ENCODE measurements at regions not wholly inside any gene's neighbourhood (a gene's known extent, or its start where the extent isn't known, plus 50 kb on each side); places are given as distances from the start of the nearest gene placed in this dataset.

- no peak for TF ChIP-seq REST (IDR thresholded peaks at IDR 0.05)
- no peak for TF ChIP-seq TAF1 (conservative IDR thresholded peaks at IDR 0.05)
- TF ChIP-seq EGR1 (IDR thresholded peaks at IDR 0.05; ENCODE audit: low read depth in 2 of 2): no peak
- TF ChIP-seq, protein P1, sequence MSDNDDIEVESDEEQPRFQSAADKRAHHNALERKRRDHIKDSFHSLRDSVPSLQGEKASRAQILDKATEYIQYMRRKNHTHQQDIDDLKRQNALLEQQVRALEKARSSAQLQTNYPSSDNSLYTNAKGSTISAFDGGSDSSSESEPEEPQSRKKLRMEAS (IDR thresholded peaks at IDR 0.05): no peak
- TF ChIP-seq GABPA (IDR thresholded peaks at IDR 0.05 in 1 of 2, conservative IDR thresholded peaks at IDR 0.05 in 1 of 2): no peak
- TF ChIP-seq RAD21 (IDR thresholded peaks at IDR 0.05): no peak
- TF ChIP-seq, protein P2, sequence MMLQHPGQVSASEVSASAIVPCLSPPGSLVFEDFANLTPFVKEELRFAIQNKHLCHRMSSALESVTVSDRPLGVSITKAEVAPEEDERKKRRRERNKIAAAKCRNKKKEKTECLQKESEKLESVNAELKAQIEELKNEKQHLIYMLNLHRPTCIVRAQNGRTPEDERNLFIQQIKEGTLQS (IDR thresholded peaks at IDR 0.05): no peak
- no peak for TF ChIP-seq RXRA (IDR thresholded peaks at IDR 0.05)
Measured at GRCh38 chr5:6989230-6989629, 276.0 kb downstream of the TENT4A start (continued).

- Histone ChIP-seq H3K27ac (ENCODE audit: low read depth in 1 of 2, low read length in 2 of 2) (no peak overlapping the region), H3K4me1 (ENCODE audit: control insufficient read depth in 4 of 4, insufficient read depth in 4 of 4, low read length in 3 of 4) (no peaks in the 10 kb centered on the region), H3K27me3 (ENCODE audit: control insufficient read depth in 4 of 4, insufficient read depth in 4 of 4, low read length in 3 of 4) (peaks cover 0 to 10% (median 0%) of the 10 kb centered on the region in 4 donors), H3K36me3 (ENCODE audit: control insufficient read depth in 4 of 4, insufficient read depth in 3 of 4, low read depth in 1 of 4, low read length in 3 of 4) (no peaks in the 10 kb centered on the region), H3K4me3 (ENCODE audit: low read depth in 1 of 3, low read length in 3 of 3) (no peak overlapping the region), H3K9ac (ENCODE audit: low read depth in 1 of 2, low read length in 2 of 2) (no peak overlapping the region), H3K9me3 (ENCODE audit: control insufficient read depth in 4 of 4, low read length in 3 of 4) (peaks cover 0 to 3% (median 0%) of the 10 kb centered on the region in 4 donors)
- TF ChIP-seq FOXA2 (IDR thresholded peaks at IDR 0.05) (no peak), HNF4G (IDR thresholded peaks at IDR 0.05) (no peak), HNF4A (conservative IDR thresholded peaks at IDR 0.05) (no peak), YY1 (IDR thresholded peaks at IDR 0.05) (no peak)
- TF ChIP-seq, protein P2 (IDR thresholded peaks at IDR 0.05): no peak
- no peak for DNase-seq (ENCODE audit: low spot score)
- WGBS: 77% methylated on average over 1 of the region's 1 CpG
Measured at GRCh38 chr5:6994097-6994496, 280.9 kb downstream of the TENT4A start.

GRCh38 chr5:6995115-6995514 is 281.9 kb downstream of the TENT4A start:
- peaks cover 0 to 10% (median 0%) of the 10 kb centered on the region in 4 donors for H3K27me3 ChIP-seq (ENCODE audit: control insufficient read depth in 4 of 4, insufficient read depth in 4 of 4, low read length in 3 of 4)
- no peaks in the 10 kb centered on the region for H3K4me1 ChIP-seq (ENCODE audit: control insufficient read depth in 4 of 4, insufficient read depth in 4 of 4, low read length in 3 of 4)
- no peak overlapping the region for H3K27ac ChIP-seq (ENCODE audit: low read depth in 1 of 2, low read length in 2 of 2)
- 56% methylated on average over 2 of the region's 2 CpGs for WGBS
- H3K36me3 ChIP-seq (ENCODE audit: control insufficient read depth in 4 of 4, insufficient read depth in 3 of 4, low read depth in 1 of 4, low read length in 3 of 4): no peaks in the 10 kb centered on the region
- no peak overlapping the region for H3K4me3 ChIP-seq (ENCODE audit: low read depth in 1 of 3, low read length in 3 of 3)
- peaks cover 0 to 3% (median 0%) of the 10 kb centered on the region in 4 donors for H3K9me3 ChIP-seq (ENCODE audit: control insufficient read depth in 4 of 4, low read length in 3 of 4)
- DNase-seq (ENCODE audit: low spot score): no peak
- H3K9ac ChIP-seq (ENCODE audit: low read depth in 1 of 2, low read length in 2 of 2): no peak overlapping the region
- TF ChIP-seq TAF1 (conservative IDR thresholded peaks at IDR 0.05): no peak
- TF ChIP-seq HNF4A (conservative IDR thresholded peaks at IDR 0.05): no peak
- TF ChIP-seq HNF4G (IDR thresholded peaks at IDR 0.05): no peak
- no peak for TF ChIP-seq YY1 (IDR thresholded peaks at IDR 0.05)
- TF ChIP-seq RAD21 (IDR thresholded peaks at IDR 0.05): no peak
- TF ChIP-seq RXRA (IDR thresholded peaks at IDR 0.05): no peak
- no peak for TF ChIP-seq FOXA1 (IDR thresholded peaks at IDR 0.05)
- no peak for TF ChIP-seq NR2F2 (IDR thresholded peaks at IDR 0.05)
- TF ChIP-seq EGR1 (IDR thresholded peaks at IDR 0.05; ENCODE audit: low read depth in 2 of 2): no peak
- no peak for TF ChIP-seq REST (IDR thresholded peaks at IDR 0.05)
- TF ChIP-seq, protein P3, sequence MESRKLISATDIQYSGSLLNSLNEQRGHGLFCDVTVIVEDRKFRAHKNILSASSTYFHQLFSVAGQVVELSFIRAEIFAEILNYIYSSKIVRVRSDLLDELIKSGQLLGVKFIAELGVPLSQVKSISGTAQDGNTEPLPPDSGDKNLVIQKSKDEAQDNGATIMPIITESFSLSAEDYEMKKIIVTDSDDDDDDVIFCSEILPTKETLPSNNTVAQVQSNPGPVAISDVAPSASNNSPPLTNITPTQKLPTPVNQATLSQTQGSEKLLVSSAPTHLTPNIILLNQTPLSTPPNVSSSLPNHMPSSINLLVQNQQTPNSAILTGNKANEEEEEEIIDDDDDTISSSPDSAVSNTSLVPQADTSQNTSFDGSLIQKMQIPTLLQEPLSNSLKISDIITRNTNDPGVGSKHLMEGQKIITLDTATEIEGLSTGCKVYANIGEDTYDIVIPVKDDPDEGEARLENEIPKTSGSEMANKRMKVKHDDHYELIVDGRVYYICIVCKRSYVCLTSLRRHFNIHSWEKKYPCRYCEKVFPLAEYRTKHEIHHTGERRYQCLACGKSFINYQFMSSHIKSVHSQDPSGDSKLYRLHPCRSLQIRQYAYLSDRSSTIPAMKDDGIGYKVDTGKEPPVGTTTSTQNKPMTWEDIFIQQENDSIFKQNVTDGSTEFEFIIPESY (IDR thresholded peaks at IDR 0.05): no peak
- TF ChIP-seq, protein P1 (IDR thresholded peaks at IDR 0.05): no peak
- no peak for TF ChIP-seq GABPA (IDR thresholded peaks at IDR 0.05 in 1 of 2, conservative IDR thresholded peaks at IDR 0.05 in 1 of 2)
- TF ChIP-seq, protein P2 (IDR thresholded peaks at IDR 0.05): no peak
- TF ChIP-seq, protein P4, sequence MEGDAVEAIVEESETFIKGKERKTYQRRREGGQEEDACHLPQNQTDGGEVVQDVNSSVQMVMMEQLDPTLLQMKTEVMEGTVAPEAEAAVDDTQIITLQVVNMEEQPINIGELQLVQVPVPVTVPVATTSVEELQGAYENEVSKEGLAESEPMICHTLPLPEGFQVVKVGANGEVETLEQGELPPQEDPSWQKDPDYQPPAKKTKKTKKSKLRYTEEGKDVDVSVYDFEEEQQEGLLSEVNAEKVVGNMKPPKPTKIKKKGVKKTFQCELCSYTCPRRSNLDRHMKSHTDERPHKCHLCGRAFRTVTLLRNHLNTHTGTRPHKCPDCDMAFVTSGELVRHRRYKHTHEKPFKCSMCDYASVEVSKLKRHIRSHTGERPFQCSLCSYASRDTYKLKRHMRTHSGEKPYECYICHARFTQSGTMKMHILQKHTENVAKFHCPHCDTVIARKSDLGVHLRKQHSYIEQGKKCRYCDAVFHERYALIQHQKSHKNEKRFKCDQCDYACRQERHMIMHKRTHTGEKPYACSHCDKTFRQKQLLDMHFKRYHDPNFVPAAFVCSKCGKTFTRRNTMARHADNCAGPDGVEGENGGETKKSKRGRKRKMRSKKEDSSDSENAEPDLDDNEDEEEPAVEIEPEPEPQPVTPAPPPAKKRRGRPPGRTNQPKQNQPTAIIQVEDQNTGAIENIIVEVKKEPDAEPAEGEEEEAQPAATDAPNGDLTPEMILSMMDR (IDR thresholded peaks at IDR 0.05; ENCODE audit: low read depth, low read length, missing input control): no peak

Measured in liver (tissue), 8 donors.